NCI-H345 (cell line): ENCODE measurements at regions not wholly inside any gene's neighbourhood (a gene's known extent, or its start where the extent isn't known, plus 50 kb on each side); places are given as distances from the start of the nearest gene placed in this dataset.
A peak's percentile ranks its signal among the peaks of the same experiment; 100 is the strongest.

ENCODE experiments used
- DNase-seq: peaks from one replicate; lab custom pipeline; 2025; lab: John Stamatoyannopoulos, UW

GRCh38 chr6:68391953-68392352 lies 243.1 kb upstream of the ADGRB3 start:
- no peak for DNase-seq

GRCh38 chr6:68372991-68373390 lies 262.1 kb upstream of the ADGRB3 start:
- no peak for DNase-seq

- no peak for DNase-seq
These were observed 266.2 kb upstream of the ADGRB3 start for GRCh38 chr6:68368845-68369244.

DNA sequence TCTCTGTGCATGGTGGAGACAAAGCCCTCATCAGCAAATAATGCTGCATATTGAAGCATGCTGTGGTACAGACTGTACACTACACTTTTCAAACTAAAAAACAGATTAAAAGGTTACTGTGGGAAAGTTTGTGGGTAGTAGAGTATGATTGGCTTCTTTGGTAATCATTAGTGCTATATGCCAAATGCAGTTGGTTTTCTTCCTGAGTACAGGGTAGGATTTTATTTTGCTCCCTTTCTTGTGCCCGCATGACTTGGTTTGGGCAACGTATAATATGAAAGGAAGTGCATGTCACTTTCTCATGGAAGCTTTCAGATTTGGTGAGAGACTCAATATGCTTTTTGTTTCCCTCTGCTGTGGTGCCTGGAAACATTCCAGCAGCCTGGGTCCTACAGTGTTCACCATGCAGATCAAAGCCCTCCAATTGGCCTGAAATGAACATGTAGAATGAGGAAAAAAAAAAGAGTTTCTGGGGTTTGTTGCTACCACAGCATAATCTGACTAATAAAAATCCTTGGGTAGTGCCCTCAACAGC lies 270.7 kb upstream of the ADGRB3 start:
- no peak for DNase-seq

DNA sequence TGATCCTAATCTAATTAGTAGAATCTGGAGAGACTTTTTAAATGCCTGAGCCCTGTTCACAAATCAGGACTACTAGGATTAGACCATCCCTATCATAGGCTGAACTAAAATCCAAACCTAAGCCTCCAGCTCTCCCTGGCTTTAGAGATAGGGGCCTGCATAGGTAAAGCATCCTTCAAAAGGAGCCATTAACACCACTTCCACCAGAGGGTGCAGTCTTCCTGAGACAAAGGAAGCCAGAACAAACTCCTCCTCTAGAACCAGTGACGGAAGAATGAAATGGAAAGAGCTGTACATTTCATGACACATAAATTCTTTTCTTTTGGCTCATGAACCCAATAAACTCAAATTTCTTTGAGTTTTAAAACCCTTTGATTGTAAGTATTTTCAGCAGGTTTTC lies 291.2 kb upstream of the ADGRB3 start:
- DNase-seq, result peak; percentile 73

- no peak for DNase-seq
These were observed 292.8 kb upstream of the ADGRB3 start for GRCh38 chr6:68342286-68342685.

- no peak for DNase-seq
These were observed 295.5 kb upstream of the ADGRB3 start for GRCh38 chr6:68339488-68340131.

- no peak for DNase-seq
These were observed 301.6 kb upstream of the ADGRB3 start for GRCh38 chr6:68333442-68333841.

- no peak for DNase-seq
These were observed 306.9 kb upstream of the ADGRB3 start for GRCh38 chr6:68328156-68328555.

- no peak for DNase-seq
These were observed 308.3 kb upstream of the ADGRB3 start for GRCh38 chr6:68326762-68327161.

DNA sequence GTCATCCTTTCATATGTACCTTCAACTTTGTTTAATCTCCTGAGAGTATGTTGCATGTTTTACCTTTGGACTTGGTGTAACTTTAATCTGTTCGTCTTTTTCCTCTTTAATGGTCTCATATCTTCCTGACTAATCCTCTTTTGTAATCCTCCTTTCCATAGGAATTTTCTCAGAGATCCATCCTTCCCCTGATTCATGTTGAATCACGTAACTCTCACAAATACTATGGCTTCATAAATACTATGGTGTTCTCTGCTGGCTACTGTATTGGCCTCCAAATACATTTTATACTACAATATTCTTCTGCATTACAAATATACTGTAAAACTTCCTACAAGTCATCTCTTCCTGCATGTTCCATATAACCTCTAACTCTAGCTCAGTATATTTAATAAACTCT lies 317.7 kb upstream of the ADGRB3 start:
- DNase-seq, result no peak

DNA sequence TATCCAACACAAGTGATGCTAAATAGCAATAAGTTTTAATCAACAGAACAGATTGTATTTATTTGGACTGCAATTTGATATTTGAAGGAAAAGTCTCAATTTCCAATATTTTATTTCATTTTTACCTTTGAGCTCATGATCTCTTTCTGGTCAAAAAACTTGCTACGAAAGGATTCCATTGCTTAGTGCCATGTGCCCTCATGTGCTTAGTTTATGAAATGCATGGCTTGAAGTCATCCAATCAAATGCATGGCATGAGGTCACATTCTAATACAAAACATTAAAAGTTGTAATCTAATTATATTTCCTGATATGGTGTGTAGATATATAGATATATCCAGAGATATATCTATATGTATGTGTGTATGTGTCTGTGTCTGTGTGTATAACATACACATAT lies 321.2 kb upstream of the ADGRB3 start:
- no peak for DNase-seq

GRCh38 chr6:68307301-68307700 lies 327.8 kb upstream of the ADGRB3 start:
- no peak for DNase-seq

DNA sequence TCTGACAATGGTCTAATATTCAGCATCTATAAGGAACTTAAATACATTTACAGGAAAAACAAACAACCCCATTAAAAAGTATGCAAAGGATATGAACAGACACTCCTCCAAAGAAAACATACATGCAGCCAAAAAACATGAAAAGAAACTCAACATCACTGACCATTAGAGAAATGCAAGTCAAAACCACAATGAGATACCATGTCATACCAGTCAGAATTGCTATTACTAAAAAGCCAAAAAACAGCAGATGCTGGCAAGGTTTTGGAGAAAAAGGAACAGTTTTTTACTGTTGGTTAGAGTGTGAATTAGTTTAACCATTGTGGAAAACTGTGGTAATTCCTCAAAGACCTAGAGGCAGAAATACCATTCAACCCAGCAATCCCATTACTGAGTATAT lies 339.0 kb upstream of the ADGRB3 start:
- DNase-seq, result no peak

DNA sequence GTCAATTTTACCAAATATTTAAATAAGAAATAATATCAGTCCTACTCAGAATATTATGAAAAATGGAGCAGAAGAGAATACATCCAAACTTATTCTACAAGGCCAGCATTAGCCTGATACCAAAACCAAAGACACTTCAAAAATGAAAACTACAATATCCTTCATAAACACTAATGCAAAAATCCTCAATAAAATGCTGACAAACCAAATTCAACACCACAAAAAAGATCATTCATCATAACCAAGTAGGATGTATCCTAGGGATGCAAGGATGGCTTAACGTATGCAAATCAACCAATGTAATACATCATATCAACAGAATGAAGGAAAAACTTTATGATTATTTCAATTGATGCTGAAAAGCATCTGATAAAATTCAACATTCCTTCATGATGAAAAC lies 352.4 kb upstream of the ADGRB3 start:
- DNase-seq, result no peak

DNA sequence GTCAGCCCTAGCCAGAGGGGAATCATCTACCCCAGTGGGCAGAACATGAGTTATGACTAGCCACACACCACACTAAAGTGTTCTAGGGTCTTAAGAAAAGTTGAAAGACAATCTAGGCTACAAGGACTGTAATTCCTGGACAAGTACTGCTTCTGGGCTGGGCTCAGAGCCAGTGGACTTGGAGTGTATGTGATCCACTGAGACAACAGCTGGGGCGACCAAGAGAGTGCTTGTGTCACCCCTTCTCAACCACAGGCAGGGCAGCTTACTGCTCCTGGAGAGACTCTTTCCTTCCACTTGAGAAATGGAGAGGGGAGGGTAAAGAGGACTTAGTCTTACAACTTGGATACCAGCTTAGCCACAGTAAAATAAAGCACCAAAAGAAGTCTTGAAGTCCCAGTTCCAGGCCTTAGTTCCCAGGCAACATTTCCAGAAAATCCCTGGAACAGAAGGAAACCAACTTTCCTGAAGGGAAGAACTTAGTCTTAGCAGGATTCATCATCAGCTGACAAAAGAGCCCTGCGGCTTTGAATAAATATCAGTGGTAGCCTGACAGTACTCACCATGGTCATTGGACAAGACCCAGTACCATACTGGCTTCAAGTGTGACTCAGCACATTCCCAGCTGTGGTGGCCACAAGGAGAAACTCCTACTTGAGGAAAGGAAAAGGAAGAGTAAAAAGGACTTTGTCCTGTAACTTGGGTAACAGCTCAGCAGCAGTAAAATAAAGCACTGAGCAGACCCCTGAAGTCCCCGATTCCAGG lies 355.1 kb upstream of the ADGRB3 start:
- no peak for DNase-seq

DNA sequence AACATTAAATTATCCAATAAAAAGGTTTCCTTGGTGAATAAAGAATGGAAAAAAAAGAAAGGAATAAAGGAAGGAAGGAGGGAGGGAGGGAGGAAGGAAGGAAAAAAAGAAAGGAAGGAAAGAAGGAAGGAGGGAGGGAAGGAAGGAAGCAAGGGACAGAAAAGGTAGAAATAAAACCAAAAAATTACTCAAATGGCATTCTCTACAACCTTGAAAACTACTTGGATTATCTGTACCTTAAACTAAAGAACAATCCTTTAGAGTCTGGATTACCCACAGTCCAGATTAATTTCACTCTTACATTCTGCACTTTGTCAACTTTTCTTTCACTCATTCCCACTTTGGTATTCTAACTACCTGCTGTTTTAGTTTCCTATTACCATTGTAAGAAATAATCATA lies 361.8 kb upstream of the ADGRB3 start:
- no peak for DNase-seq

- no peak for DNase-seq
These were observed 378.7 kb upstream of the ADGRB3 start for GRCh38 chr6:68256391-68256790.

- DNase-seq, result no peak
These were observed 382.4 kb upstream of the ADGRB3 start for GRCh38 chr6:68252632-68253031.

DNA sequence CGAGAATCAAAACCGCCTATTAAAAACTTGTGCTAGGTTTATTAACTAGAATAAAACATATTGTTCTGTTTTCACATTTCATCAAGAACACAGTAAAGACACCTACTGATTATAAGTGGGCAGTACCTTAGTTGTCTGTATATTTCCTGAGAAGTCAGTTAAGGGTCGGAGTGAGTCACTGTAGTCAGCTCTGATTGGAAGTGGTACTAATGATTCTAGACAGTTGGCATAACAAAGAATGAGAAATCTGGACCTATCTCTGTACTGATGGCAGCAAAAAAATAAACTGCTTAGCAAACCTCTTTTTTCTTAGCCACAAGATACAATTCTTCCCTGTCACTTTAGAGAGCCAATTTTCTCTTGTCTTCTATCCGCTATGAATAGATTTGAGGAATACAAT lies 387.3 kb upstream of the ADGRB3 start:
- no peak for DNase-seq

DNA sequence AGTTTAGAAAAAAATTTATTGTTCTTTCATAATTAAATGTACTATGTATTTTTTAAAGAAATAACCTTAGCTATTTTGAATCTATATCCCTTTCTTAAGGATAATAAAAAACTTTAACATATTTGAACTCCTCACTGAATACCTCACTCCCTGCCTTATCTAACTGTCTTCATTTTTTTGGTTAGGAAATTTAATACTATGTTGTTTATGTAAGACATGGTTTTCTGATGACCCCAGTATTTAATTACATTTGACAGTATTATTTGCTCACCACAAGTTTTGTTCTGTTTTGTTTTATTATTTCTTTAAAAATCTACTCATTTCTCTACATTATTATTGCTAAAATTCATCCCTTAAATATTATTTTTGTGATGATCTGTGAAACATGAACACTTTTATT lies 394.4 kb upstream of the ADGRB3 start:
- DNase-seq, result no peak

DNA sequence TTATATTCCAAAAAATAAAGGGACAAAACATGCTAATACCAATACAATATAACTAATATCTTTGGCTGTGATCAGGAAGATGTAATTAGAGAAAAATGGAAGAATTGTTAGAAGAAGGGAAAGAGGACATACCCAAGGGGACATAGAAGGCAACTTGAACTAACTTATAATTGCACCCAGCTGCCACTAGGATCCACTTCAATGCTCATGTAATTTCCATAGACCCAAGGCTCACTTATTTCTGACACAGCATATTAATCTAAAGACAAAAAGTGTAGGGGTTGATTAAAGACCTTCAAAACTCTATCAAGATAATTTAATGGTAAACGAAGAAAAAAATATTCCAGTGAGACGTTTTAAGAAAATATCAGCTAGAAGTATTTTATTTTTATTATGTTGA lies 396.0 kb upstream of the ADGRB3 start:
- no peak for DNase-seq

DNA sequence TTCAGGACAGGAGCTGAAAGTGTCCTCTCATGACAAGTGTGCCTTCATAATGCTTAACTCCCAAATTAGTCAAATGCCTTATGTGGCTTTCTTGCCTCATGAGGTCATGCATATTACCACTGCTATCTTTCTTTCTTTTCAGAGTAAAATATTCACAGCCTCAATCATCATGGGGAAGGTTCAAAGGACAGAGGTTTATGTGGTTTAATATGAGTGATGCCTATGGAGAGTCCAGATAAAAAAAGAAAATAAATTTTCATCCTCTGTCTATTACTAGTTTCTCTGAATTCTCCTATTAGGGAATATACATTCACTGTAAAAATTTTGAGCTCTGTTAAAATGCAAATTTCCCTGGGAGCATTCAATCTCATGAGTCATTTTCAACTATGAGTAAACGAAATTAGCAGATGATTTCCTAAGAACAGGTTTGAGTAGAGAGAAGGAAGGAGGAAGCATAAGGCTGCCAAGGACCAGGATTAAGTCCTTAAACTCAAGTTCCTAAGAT lies 396.9 kb upstream of the ADGRB3 start:
- peak; percentile 2 for DNase-seq
